ENCODE measurements at regions not wholly inside any gene's neighbourhood (a gene's known extent, or its start where the extent isn't known, plus 50 kb on each side); places are given as distances from the start of the nearest gene placed in this dataset.

- TF ChIP-seq EZH2phosphoT487 (IDR thresholded peaks at IDR 0.05; ENCODE audit: low read length) (no peak), EZH2 (optimal IDR thresholded peaks at IDR 0.05; ENCODE audit: low read depth, low read length) (no peak), CTCF (IDR thresholded peaks at IDR 0.05; ENCODE audit: low read length) (no peak)
- Histone ChIP-seq H3K4me1 (ENCODE audit: low read length) (no peaks in the 10 kb centered on the region), H3K36me3 (replicated peaks; ENCODE audit: insufficient read depth, low read length) (no peaks in the 10 kb centered on the region), H3K9ac (ENCODE audit: low read length) (no peak overlapping the region), H2AFZ (ENCODE audit: low read length) (no peak overlapping the region), H3K27ac (ENCODE audit: low read length) (no peak overlapping the region), H3K9me3 (replicated peaks; ENCODE audit: insufficient read depth, low read length) (no peaks in the 10 kb centered on the region), H3K4me3 (ENCODE audit: low read length) (no peak overlapping the region), H3K4me2 (ENCODE audit: low read depth, low read length) (no peak overlapping the region), H3K79me2 (ENCODE audit: low read length) (no peaks in the 10 kb centered on the region), H3K27me3 (replicated peaks; ENCODE audit: insufficient read depth, low read length) (no peaks in the 10 kb centered on the region), H3K9me2 (replicated peaks; ENCODE audit: insufficient read depth, low read length) (no peaks in the 10 kb centered on the region), H4K20me1 (ENCODE audit: insufficient read depth, low read length) (no peaks in the 10 kb centered on the region), H3F3A (ENCODE audit: insufficient read depth, low read length) (no peaks in the 10 kb centered on the region)
- DNase-seq: no peak
These were observed 343.2 kb upstream of the CAMK1G start for GRCh38 chr1:209240351-209240750.

GRCh38 chr1:209241487-209241886 is 342.0 kb upstream of the CAMK1G start:
- Histone ChIP-seq H3K4me2 (ENCODE audit: low read depth, low read length) (no peak overlapping the region), H3F3A (ENCODE audit: insufficient read depth, low read length) (no peaks in the 10 kb centered on the region), H3K4me1 (ENCODE audit: low read length) (no peaks in the 10 kb centered on the region), H3K9me2 (replicated peaks; ENCODE audit: insufficient read depth, low read length) (no peaks in the 10 kb centered on the region), H3K9ac (ENCODE audit: low read length) (no peak overlapping the region), H3K9me3 (replicated peaks; ENCODE audit: insufficient read depth, low read length) (no peaks in the 10 kb centered on the region), H3K27ac (ENCODE audit: low read length) (no peak overlapping the region), H3K4me3 (ENCODE audit: low read length) (no peak overlapping the region), H4K20me1 (ENCODE audit: insufficient read depth, low read length) (no peaks in the 10 kb centered on the region), H3K27me3 (replicated peaks; ENCODE audit: insufficient read depth, low read length) (no peaks in the 10 kb centered on the region), H3K36me3 (replicated peaks; ENCODE audit: insufficient read depth, low read length) (no peaks in the 10 kb centered on the region), H3K79me2 (ENCODE audit: low read length) (no peaks in the 10 kb centered on the region), H2AFZ (ENCODE audit: low read length) (no peak overlapping the region)
- no peak for DNase-seq
- TF ChIP-seq EZH2 (optimal IDR thresholded peaks at IDR 0.05; ENCODE audit: low read depth, low read length) (no peak), EZH2phosphoT487 (IDR thresholded peaks at IDR 0.05; ENCODE audit: low read length) (no peak), CTCF (IDR thresholded peaks at IDR 0.05; ENCODE audit: low read length) (no peak)

- H3K4me1 ChIP-seq (ENCODE audit: low read length): no peaks in the 10 kb centered on the region
- H2AFZ ChIP-seq (ENCODE audit: low read length): peak overlapping the region; percentile 17; the same call in 1 of the 2 replicates
- no peaks in the 10 kb centered on the region for H4K20me1 ChIP-seq (ENCODE audit: insufficient read depth, low read length)
- H3K4me3 ChIP-seq (ENCODE audit: low read length): no peak overlapping the region
- H3K9me3 ChIP-seq (replicated peaks; ENCODE audit: insufficient read depth, low read length): no peaks in the 10 kb centered on the region
- no peak overlapping the region for H3K27ac ChIP-seq (ENCODE audit: low read length)
- no peaks in the 10 kb centered on the region for H3K36me3 ChIP-seq (replicated peaks; ENCODE audit: insufficient read depth, low read length)
- no peaks in the 10 kb centered on the region for H3K79me2 ChIP-seq (ENCODE audit: low read length)
- no peaks in the 10 kb centered on the region for H3K9me2 ChIP-seq (replicated peaks; ENCODE audit: insufficient read depth, low read length)
- H3K9ac ChIP-seq (ENCODE audit: low read length): no peak overlapping the region
- no peaks in the 10 kb centered on the region for H3K27me3 ChIP-seq (replicated peaks; ENCODE audit: insufficient read depth, low read length)
- H3F3A ChIP-seq (ENCODE audit: insufficient read depth, low read length): no peaks in the 10 kb centered on the region
- peak; percentile 88 for DNase-seq
- H3K4me2 ChIP-seq (ENCODE audit: low read depth, low read length): no peak overlapping the region
- TF ChIP-seq EZH2phosphoT487 (IDR thresholded peaks at IDR 0.05; ENCODE audit: low read length) (no peak), CTCF (IDR thresholded peaks at IDR 0.05; ENCODE audit: low read length) (peak; percentile 100), EZH2 (optimal IDR thresholded peaks at IDR 0.05; ENCODE audit: low read depth, low read length) (no peak)
These were observed 334.8 kb upstream of the CAMK1G start for GRCh38 chr1:209248649-209249279.

Measured in MM.1S (cell line).